ENCODE measurements at regions not wholly inside any gene's neighbourhood (a gene's known extent, or its start where the extent isn't known, plus 50 kb on each side); places are given as distances from the start of the nearest gene placed in this dataset.
"Not testable (repeated sequence)": the region's sequence is repeated elsewhere in the genome, so short reads cannot be mapped to it uniquely, and the experiment has no call there.

DNA sequence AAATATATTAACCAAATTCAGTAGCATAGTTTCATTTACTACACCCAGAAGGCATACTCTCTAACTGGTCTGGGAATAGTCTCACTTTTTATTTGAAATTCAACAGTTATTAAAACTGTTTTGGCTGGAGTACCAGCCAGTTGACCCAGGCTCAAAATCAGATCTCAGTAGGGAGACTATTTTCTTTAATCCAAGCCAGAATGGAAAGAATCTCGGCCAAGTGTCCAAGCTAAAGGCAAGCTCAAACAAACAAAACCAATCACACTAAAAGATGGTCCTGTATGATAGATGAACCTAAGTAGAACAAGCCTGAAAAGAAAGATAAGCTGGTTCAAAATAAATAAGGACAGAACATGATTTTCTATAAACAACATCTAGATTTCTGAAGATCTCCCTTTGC, 259.6 kb upstream of the POM121L12 start:
- DNase-seq, result no peak

DNA sequence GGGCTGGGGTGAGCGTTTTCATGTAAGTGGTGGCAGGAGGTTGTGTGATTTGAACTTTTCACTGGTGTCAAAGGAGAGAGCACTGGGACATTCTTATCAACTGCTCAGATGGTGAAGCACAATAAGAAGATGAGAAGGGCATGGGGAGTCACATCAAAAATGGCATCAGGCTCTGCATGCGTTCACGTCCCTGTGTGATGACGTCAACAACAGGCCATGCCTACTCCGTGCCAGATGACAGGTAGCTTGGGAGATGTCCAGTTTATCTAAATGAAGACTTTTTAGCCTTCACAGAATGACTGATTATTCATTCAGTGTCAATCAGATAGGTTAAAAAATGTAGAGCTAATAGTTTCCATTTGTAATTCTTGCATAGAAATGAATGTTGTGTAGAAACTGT, 264.3 kb upstream of the POM121L12 start:
- DNase-seq, result no peak

DNA sequence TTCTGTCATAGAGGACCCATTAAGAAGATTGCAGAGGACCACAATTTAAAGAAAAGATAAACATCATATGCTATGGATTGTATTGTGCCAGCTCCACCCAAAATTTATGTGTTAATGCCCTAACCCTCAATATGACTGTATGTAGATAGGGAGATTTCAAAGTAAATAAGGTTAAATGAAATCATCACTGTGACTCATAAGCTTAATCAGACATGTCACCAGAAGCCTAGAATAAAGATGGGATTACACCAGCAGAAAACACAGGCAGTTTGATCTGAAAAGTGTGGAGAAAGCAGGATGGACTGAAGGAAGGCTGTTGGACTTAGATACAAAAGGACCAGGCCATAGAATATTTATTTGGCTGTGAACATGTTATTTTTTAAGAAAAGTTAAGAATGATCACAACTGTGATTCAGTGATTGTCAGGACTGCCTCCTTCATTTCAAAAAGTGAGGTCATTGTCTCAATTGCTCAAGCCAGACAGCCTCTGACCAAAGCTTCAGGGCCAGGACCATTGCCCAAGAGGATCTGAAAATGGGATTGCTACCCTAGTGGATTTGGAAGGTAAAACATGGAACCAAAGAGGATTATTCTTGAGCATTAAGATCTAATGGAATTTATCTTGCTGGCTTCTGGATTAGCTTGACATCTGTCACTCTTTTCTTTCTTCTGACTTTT, 270.8 kb upstream of the POM121L12 start:
- DNase-seq, result no peak

DNA sequence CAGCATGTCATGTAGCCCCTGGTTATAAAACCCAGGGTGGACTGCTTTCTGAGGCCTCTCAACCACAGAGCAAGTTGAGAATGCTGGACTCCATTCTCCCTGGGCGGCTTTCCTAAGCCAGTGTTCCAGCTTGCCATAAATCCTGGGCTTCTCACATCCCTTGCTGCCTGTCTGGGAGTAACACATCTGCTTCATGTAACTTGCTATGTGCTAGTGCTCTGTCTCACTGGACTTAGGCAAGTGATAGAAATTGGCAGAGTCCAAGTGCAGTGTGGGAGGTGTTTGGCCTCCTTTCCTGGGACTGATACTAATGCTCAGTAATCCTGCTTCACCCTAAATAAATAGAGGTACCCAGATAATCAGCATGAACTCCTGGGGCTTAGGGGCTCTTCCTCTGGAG, 277.1 kb upstream of the POM121L12 start:
- DNase-seq, result no peak

DNA sequence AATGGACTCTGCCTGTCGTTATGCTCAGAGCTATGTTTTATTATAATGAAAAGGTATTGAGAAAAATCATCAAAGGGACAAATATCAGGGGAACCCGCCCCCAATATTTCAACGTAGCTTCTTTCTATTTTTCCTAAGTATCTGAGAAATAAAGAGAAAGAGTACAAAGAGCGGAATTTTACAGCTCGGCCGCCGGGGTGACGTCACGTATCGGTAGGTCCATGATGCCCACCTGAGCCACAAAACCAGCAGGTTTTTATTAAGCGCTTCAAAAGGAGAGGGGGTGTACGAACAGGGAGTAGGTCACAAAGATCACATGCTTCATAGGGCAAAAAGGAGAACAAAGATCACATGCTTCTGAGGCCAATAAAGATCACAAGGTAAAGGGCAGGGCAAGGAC, 281.6 kb upstream of the POM121L12 start:
- DNase-seq, result no peak

DNA sequence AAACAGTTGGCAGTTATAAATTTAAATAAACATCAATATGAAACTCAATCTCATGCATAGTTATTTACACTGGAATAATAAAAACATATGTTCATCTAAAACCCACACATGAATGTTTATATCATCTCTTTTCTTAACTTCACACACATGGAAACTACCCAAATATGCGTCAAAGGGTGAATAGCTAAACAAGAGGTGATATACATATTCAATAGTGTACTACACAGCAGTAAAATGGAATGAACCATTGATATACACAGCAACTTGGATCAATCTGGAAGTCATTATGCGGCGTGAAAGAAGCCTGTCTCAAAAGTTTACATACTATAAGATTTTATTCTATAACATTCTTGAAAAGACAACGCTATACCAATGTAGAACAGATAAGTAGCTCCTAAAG, 282.5 kb upstream of the POM121L12 start:
- DNase-seq, result no peak

DNA sequence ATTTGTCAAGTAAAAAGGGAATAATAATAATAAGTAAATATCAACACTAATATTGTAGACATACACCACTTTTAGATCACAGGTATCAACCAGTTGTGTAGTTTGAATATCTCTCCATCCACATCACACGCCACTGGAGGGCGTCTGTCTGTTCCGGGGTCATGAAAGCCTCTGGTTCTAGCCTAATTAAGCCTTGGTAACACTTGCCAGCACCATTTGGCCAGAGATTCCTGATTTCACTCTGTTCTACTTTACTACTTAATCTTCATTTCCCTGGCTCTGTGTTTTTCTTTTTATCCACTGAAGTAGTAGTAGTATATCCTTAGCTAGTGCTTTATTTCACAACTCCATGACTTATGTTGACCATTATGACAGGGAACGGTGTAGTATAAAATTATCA, 285.6 kb upstream of the POM121L12 start:
- no peak for DNase-seq

DNA sequence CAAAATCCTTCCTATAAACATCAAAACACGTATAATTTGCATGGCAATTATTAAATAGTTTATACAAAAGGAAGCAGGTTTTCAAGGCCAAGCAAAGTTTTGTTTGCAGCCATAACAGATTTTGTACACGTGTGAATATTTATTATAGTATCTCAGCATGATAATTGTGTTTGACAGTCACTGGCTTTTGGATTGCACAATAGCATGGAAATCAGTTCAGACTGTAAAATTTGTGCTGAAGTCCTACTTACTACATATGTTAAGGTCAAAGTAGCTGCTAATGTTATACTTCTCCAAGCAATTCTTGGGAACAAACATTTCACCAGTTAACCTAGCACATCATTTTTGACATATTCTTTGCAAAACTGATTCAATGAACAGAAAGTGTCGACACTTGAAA, 287.6 kb upstream of the POM121L12 start:
- DNase-seq, result no peak

DNA sequence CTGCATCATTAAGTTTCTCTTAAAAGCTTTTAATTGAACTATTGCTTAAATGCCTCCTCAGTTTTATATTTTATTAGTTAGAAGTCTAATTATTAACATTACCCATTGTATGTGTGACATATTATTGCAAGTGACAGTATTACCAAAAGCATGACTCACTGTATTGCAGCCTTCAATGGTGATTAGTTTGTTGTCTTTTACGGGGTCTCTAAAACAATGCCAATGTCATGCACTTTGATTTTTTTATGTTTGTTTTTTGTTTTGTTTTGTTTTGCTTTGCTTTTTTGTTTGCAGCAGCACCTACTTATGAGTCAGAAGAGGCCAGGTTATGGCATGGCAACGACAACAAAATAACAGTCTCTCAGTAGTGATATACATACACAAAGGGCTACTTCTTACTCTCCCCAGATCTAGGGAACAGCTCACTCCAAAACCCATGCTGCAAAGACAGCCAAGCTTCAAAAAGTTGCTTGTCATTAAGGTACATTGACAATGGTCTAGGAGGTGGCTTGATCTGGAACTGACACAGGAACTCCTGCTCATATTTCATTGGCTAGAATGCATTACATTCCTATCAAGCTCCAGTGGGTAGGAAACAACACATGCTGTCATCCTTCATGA, 293.7 kb upstream of the POM121L12 start:
- no peak for DNase-seq

DNA sequence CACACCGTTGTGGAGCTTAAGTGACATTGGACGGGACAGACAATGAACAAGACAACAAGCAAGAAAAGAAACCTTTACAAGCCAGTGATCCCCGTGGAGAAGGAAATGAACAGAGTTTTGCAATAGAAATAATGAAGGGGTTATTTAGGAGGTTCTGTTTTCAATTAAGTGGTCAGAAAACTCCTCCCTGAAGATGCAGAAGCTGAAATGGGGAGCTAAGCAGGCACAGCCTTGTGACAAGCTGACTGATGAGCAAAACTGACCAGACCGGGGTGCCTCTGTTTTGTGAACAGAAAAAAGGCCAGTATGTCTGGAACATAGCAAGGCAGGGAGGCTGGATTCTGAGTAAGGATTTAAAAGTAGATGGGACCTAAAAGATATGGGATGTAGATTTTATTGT, 299.8 kb upstream of the POM121L12 start:
- no peak for DNase-seq

DNA sequence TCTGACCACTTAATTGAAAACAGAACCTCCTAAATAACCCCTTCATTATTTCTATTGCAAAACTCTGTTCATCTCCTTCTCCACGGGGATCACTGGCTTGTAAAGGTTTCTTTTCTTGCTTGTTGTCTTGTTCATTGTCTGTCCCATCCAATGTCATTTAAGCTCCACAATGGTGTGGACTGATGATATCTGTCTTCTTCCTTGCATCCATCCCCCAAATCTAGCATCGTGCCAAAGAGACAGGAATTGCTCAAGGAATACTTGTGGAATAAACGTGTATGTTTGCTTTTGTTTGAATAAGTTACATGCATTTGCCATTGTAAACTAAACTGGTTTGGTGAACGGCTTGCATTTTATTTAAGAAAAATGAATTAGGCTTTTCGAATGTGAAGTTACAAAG, 306.8 kb upstream of the POM121L12 start:
- not testable (repeated sequence) for DNase-seq

DNA sequence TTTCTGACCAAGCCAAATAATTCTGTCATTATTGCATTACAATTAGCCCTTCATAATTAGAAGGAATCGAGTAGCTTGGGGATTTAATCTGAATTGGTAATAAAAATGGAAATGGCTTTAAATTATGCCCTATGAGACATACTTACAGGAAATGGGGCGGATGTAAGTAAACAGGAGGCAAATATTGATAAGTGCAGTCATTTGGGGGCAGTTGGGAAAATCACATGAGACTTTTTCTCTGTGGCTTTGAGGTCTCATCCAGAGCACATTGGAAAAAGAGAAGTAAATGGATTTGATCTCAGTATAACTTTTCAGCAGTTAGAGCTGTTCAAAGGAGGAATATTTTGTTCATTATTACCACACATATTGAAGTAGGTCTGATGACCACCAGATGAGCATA, 307.8 kb upstream of the POM121L12 start:
- no peak for DNase-seq

DNA sequence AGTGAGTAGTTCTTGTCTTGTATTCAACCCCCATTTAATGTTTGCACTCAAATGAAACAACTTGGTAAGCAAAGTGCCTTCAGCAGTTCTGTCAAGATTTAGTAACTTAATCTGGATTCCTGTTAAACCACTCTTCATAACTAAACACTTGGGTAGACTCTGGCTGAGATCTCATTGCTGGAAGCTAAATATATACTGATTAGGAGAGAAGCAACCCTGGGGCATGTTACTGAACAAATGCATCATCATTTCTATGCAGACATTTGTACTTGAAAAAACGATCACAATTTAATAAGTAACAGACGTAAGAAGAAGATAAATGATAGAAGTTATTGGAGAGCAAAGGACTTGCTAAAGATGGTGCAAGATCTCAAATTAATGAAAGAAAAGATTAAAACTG, 308.4 kb upstream of the POM121L12 start:
- DNase-seq, result no peak

DNA sequence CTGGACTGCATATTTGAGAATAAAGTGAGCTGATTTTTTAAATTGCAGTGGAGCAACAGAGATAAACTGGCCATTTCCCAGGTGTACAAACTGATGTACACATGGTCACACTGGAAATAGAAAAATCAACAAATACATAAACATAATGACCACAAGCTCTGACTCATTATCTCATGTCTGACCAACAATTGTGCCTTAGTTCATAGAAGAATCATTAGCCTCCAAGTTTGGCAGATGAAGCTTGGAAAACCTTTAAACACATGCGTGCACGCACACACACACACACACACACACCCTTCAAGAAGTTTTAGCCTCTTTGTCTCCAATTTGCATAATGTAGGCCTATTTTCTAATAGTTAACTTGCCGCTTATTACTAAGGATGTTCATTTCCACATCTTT, 308.9 kb upstream of the POM121L12 start:
- DNase-seq, result no peak

DNA sequence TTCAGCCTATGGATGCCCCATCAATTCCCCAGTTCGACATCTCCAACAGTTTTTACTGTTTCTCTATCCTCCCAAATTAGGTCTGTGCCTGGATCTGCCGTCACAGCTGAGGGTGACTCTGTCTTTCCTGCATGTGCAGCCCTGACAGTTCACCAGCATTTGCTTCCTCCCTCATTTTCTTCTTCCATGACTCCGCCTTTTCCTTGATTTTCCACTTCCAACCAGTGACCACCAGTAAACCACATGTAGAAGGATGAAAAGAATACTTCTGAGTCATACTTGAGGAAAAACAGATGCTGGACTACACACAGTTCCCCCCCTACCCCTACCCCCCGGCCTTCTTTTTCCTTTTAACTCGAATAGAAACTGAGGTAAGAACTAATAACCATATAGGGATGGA, 311.8 kb upstream of the POM121L12 start:
- no peak for DNase-seq

DNA sequence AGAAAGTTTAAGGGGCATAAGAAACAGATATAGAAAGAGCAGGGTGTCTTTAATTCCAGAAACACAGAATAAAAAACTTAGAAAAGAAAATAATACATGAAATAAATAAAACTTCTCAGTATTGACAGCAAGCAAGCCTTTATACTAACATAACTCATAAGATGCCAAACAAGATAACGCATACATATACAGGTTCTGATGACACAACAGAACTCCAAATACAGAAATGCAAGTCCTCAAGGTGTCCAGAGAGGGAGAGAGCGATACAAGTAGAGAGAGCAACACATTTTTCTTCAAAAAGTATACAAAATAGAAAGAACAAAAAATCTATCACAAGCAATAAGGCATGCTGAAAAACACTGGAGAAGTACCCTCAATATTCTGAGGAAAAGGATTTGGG, 314.6 kb upstream of the POM121L12 start:
- no peak for DNase-seq

DNA sequence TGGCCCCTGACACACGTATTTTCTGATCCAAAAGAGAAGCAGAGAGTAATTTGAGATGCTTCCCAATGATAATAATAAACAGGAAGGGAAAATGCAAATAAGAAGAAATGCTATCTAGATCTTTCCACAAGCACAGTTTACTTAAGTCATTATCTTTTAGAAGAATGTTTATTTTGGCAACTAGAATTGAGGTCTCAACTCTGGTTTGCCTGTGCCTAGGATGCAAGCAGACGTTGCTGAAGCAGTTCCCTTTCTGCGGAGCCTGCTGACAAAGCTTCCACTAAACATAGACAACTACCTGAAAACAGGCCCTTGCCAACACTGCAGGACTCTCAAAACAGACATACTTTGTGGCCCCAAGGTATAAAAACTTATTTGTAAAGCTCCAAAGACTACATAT, 315.8 kb upstream of the POM121L12 start:
- no peak for DNase-seq

DNA sequence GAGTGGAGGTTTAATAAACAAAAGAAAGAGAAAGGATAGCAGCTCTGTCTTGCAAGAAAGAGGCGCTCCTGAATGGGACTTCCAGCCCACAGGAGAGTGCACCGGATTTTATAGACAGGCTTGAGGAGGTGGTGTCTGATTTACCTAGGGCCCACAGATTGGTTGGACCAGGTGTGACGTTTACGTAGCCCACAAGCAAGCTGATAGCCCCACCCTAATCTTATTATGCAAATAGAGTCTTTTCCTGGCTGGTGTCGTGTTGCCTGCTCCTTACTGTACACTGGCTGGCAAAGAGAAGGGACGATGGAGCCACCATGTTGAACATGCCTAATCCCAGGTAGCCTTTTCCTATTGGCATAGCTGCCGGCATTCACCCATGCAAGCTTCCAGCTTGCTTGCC, 319.7 kb upstream of the POM121L12 start:
- no peak for DNase-seq

DNA sequence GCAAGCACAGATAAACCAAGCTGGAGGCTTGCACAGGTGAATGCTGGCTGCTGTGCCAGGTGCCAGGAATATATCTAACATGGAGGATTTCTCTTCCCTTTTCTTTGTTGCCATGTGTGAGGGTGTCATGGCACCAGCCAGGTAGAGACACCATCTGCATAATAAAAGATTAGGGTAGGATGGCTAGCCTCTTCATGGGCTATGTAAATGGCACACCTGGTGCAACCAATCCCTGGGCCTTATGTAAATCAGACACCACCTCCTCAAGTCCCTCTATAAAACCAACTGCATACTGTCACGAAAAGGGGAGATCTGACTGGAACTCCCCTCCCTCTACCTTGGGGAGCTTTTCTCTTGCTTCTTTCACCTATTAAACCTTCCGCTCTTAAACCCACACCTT, 322.5 kb upstream of the POM121L12 start:
- DNase-seq, result no peak

DNA sequence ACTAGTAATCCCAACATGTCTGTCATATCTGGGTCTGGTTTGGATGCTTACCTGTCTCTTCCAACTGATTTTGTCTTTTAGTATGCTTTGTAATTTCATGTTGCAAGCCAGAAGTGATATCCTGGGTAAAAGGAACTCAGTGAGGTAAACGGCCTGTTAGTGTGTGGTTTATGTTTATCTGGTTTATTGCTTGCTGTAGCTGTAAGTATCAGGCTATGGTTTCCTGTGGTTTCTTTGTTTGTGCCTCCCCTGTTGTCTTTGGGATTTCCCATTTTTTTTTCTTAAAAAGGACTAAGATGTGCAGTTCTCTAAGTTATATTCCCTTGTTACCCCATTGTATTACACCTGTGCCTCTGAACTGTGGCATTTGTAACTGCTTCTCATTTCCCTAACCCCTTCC, 323.5 kb upstream of the POM121L12 start:
- no peak for DNase-seq

DNA sequence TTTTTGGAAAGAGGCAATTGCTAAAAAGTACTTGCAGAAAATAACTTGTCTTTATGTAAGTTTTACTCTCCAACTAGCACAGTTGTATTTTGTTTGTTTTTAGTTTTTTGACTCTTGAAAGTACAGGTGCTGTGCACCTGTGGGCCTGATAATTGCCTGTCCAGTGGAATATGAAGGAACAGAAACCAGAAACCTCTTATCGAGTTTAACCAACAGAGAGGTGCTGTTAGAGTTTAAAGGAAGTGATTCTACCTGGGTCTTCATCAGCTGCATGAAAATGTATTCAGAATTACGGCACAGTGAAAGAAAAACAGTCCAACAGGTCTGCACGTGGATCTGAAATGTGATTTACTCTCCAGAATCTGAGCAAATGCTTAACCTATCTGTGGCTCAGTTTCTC, 326.6 kb upstream of the POM121L12 start:
- DNase-seq, result no peak

DNA sequence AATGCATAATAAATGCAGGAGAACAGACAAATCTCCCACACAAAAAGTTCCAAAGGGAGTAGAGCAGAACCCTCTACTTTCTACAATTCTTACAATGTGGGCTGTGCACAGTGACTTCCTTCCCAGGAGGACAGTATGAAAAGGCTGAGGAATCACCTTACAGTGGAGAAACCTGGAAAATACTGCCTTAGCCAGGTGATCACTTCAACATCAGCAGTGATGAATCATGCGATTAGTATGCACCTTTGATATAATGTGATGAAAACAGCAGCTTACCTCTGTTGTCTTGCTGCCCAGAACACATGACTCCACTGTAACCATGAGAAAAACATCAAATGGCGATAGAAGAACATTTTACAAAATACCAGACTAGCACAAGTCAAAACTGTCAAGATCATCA, 329.7 kb upstream of the POM121L12 start:
- DNase-seq, result no peak

DNA sequence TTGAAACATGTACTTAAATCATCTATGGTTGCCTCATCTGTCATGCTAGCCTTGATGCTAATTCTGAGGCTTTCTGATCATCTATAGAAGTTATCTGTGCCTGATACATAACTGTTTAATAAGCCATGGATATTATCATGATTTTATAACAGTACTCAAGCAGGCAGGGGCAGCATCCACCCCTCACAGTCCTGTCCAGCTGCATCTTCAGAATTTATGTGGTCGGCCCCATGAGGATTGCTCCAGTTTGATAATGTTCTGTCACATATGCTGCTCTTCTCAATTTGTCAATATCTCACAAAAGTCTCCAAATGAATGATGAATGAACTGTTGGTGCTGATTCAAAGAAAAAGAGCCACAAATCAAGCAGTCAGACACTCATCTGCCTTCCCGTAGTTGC, 335.1 kb upstream of the POM121L12 start:
- no peak for DNase-seq

DNA sequence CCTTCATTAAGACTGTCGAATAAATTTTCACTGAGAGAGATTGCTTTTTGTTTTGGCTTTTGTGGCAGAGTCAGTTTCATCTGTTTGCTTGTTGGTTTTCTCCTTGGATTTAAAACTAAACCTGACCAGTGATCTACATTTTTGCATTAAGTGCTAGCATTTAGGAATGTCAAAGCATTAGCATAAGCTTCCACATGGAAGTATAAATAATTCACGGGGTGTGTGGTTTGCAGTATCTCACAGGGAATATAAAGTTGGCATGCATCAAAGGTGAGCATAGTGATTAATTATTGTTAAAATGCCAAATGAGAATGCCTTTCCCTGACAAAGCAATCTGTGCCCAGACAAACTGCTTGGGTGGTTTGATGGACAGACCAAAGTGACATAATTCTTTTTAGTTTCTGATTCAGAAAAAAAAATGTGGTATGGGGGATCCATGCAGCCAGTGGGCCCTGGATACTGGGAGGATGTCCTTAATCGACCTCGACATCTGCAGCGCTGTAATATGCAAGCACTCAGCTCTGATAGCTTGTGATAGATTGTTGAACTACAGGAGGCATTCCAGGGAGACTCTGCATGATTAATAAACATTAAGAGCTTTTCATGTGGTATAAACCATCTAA, 339.3 kb upstream of the POM121L12 start:
- DNase-seq, result no peak

DNA sequence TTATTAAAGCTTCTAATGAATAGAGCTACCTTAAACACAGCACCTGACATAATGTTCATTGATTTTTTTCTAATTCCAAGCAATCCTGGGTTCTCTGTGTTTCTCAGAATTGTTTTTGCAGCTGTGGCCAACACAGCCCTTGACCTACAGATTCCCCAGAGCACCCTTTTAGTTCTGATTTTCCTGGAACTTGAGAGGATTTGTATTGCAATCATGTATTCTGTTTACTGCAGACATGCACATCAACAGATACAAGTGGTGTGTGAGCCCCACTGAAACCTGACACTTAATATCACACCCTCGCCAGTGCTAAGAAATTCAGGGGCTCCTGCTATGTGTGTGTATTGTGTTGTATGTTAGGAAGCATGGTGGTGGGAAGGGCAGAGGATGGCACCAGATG, 344.2 kb upstream of the POM121L12 start:
- no peak for DNase-seq
